ENCODE measurements at regions not wholly inside any gene's neighbourhood (a gene's known extent, or its start where the extent isn't known, plus 50 kb on each side); places are given as distances from the start of the nearest gene placed in this dataset.
"Not testable (repeated sequence)": the region's sequence is repeated elsewhere in the genome, so short reads cannot be mapped to it uniquely, and the experiment has no call there.

DNA sequence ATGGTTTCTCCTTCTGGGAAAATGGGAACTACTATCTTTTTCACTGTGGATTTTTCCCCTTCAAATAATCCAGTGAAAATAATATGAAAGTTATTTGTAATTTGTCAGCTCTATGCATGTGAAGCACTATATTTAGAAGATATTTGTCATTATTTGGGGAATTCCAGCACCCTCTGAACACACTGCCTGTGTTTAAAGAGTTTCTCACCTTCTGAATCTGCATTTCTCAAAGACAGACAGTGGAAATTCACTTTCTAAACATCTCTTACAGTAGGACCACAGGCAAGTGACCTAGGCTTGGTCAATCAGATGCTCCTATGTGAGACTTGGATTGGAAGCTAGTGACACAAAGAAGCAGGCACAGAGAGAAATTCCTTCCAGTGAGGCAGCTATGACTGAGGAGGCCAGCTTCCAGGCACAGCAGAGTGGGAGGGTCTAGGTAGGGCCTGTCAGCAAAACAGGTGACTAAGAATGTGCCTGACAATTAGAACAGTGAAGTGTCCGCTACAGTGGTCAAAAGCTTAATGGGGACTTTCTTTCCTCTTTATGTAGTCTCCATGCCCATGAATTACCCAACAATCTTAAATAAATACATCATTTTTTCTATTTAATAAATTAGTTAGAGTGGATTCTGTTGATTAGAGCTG lies 167.2 kb downstream of the HMHB1 start:
- Histone ChIP-seq H3K9ac (ENCODE audit: low read depth, low read length) (no peak overlapping the region), H3K4me3 (ENCODE audit: low read depth, low read length) (no peak overlapping the region), H3K4me1 (ENCODE audit: control insufficient read depth, insufficient read depth, low read length) (no peaks in the 10 kb centered on the region), H3K27me3 (ENCODE audit: control insufficient read depth, insufficient read depth, low read length) (no peaks in the 10 kb centered on the region), H3K27ac (ENCODE audit: low read depth, low read length) (no peak overlapping the region), H3K36me3 (ENCODE audit: control insufficient read depth, insufficient read depth, low read length) (no peaks in the 10 kb centered on the region), H3K9me3 (ENCODE audit: control insufficient read depth, insufficient read depth, low read length) (no peaks in the 10 kb centered on the region)

DNA sequence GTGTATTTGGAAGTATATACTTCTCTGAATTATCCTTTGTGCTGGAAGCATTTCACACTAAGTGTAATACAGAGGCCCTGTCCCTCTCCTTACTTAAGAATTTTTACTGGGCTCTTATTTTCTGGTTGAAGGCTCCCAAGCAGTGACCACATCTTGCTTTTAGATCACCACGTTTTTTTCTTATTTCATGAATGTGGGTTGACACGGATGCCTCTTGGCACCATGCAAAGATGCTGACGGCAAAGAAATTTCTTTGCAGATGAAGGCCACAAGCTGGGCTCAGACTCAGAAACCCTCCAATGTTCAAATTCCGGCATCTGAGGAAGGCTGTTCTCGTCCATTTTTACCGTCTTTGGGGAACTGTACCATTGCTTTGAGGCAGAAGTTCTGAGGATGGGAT lies 168.5 kb downstream of the HMHB1 start:
- H3K36me3 ChIP-seq (ENCODE audit: control insufficient read depth, insufficient read depth, low read length) = no peaks in the 10 kb centered on the region
- H3K9ac ChIP-seq (ENCODE audit: low read depth, low read length) = no peak overlapping the region
- no peaks in the 10 kb centered on the region for H3K27me3 ChIP-seq (ENCODE audit: control insufficient read depth, insufficient read depth, low read length)
- no peak overlapping the region for H3K27ac ChIP-seq (ENCODE audit: low read depth, low read length)
- H3K4me3 ChIP-seq (ENCODE audit: low read depth, low read length) = no peak overlapping the region
- H3K4me1 ChIP-seq (ENCODE audit: control insufficient read depth, insufficient read depth, low read length) = no peaks in the 10 kb centered on the region
- H3K9me3 ChIP-seq (ENCODE audit: control insufficient read depth, insufficient read depth, low read length) = no peaks in the 10 kb centered on the region

- not testable (repeated sequence) for H3K9me3 ChIP-seq (ENCODE audit: control insufficient read depth, insufficient read depth, low read length); H3K36me3 ChIP-seq (ENCODE audit: control insufficient read depth, insufficient read depth, low read length); H3K9ac ChIP-seq (ENCODE audit: low read depth, low read length); H3K27ac ChIP-seq (ENCODE audit: low read depth, low read length); H3K27me3 ChIP-seq (ENCODE audit: control insufficient read depth, insufficient read depth, low read length); H3K4me1 ChIP-seq (ENCODE audit: control insufficient read depth, insufficient read depth, low read length); H3K4me3 ChIP-seq (ENCODE audit: low read depth, low read length)
Measured at GRCh38 chr5:143982957-143983356, 171.0 kb downstream of the HMHB1 start.

DNA sequence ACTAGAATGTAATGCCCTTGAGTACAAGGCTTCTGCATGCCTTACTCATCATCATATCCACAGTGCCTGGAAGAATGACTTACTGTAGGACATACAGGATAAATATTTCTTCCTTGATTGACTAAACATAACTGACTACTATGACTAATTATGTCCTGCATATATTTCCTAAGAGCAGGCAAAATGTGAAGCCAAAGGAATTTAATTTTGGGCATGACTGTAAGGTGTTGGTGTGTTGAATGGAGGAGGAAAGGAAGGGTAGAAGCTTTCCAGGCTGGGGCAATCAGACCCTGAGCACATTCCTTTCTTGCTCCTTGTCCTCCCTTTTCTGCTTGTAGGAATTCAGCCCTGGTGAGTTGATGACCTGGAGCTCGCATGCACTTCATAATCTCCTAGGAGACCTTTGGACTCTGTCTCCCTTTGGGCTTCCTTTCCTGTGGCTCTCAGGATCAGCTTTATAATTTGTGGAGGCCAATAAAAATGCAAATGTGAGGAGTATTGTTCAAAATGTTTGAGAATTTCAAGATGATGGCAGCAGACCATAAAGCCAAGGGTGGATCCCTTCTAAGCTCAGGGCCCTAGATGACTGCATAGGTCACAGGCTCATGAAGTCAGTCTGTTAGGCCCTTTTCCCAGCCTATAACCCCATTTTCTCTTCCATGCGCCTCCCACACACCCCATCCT lies 174.0 kb downstream of the HMHB1 start:
- Histone ChIP-seq H3K27me3 (ENCODE audit: control insufficient read depth, insufficient read depth, low read length) (no peaks in the 10 kb centered on the region), H3K9me3 (ENCODE audit: control insufficient read depth, insufficient read depth, low read length) (no peaks in the 10 kb centered on the region), H3K4me1 (ENCODE audit: control insufficient read depth, insufficient read depth, low read length) (no peaks in the 10 kb centered on the region), H3K27ac (ENCODE audit: low read depth, low read length) (no peak overlapping the region), H3K36me3 (ENCODE audit: control insufficient read depth, insufficient read depth, low read length) (no peaks in the 10 kb centered on the region), H3K4me3 (ENCODE audit: low read depth, low read length) (no peak overlapping the region), H3K9ac (ENCODE audit: low read depth, low read length) (no peak overlapping the region)

GRCh38 chr5:143986516-143987212 lies 174.7 kb downstream of the HMHB1 start:
- Histone ChIP-seq H3K4me1 (ENCODE audit: control insufficient read depth, insufficient read depth, low read length) (no peaks in the 10 kb centered on the region), H3K27me3 (ENCODE audit: control insufficient read depth, insufficient read depth, low read length) (no peaks in the 10 kb centered on the region), H3K9ac (ENCODE audit: low read depth, low read length) (no peak overlapping the region), H3K9me3 (ENCODE audit: control insufficient read depth, insufficient read depth, low read length) (no peaks in the 10 kb centered on the region), H3K4me3 (ENCODE audit: low read depth, low read length) (no peak overlapping the region), H3K36me3 (ENCODE audit: control insufficient read depth, insufficient read depth, low read length) (no peaks in the 10 kb centered on the region), H3K27ac (ENCODE audit: low read depth, low read length) (no peak overlapping the region)

GRCh38 chr5:143987264-143987663 lies 175.3 kb downstream of the HMHB1 start:
- H3K27ac ChIP-seq (ENCODE audit: low read depth, low read length) = no peak overlapping the region
- no peaks in the 10 kb centered on the region for H3K9me3 ChIP-seq (ENCODE audit: control insufficient read depth, insufficient read depth, low read length)
- no peak overlapping the region for H3K9ac ChIP-seq (ENCODE audit: low read depth, low read length)
- no peaks in the 10 kb centered on the region for H3K4me1 ChIP-seq (ENCODE audit: control insufficient read depth, insufficient read depth, low read length)
- no peaks in the 10 kb centered on the region for H3K27me3 ChIP-seq (ENCODE audit: control insufficient read depth, insufficient read depth, low read length)
- H3K4me3 ChIP-seq (ENCODE audit: low read depth, low read length) = no peak overlapping the region
- H3K36me3 ChIP-seq (ENCODE audit: control insufficient read depth, insufficient read depth, low read length) = no peaks in the 10 kb centered on the region

- H3K27ac ChIP-seq (ENCODE audit: low read depth, low read length) = no peak overlapping the region
- H3K4me1 ChIP-seq (ENCODE audit: control insufficient read depth, insufficient read depth, low read length) = no peaks in the 10 kb centered on the region
- no peaks in the 10 kb centered on the region for H3K36me3 ChIP-seq (ENCODE audit: control insufficient read depth, insufficient read depth, low read length)
- no peaks in the 10 kb centered on the region for H3K9me3 ChIP-seq (ENCODE audit: control insufficient read depth, insufficient read depth, low read length)
- no peaks in the 10 kb centered on the region for H3K27me3 ChIP-seq (ENCODE audit: control insufficient read depth, insufficient read depth, low read length)
- H3K4me3 ChIP-seq (ENCODE audit: low read depth, low read length) = no peak overlapping the region
- no peak overlapping the region for H3K9ac ChIP-seq (ENCODE audit: low read depth, low read length)
Measured at GRCh38 chr5:143987751-143988560, 176.0 kb downstream of the HMHB1 start.

GRCh38 chr5:143992496-143992895 lies 178.0 kb downstream of the YIPF5 start:
- no peak overlapping the region for H3K27ac ChIP-seq (ENCODE audit: low read depth, low read length)
- H3K4me1 ChIP-seq (ENCODE audit: control insufficient read depth, insufficient read depth, low read length) = no peaks in the 10 kb centered on the region
- H3K9me3 ChIP-seq (ENCODE audit: control insufficient read depth, insufficient read depth, low read length) = no peaks in the 10 kb centered on the region
- no peaks in the 10 kb centered on the region for H3K27me3 ChIP-seq (ENCODE audit: control insufficient read depth, insufficient read depth, low read length)
- H3K36me3 ChIP-seq (ENCODE audit: control insufficient read depth, insufficient read depth, low read length) = no peaks in the 10 kb centered on the region
- H3K9ac ChIP-seq (ENCODE audit: low read depth, low read length) = no peak overlapping the region
- no peak overlapping the region for H3K4me3 ChIP-seq (ENCODE audit: low read depth, low read length)

GRCh38 chr5:144002876-144003275 lies 167.6 kb downstream of the YIPF5 start:
- Histone ChIP-seq H3K36me3 (ENCODE audit: control insufficient read depth, insufficient read depth, low read length) (no peaks in the 10 kb centered on the region), H3K4me3 (ENCODE audit: low read depth, low read length) (no peak overlapping the region), H3K27ac (ENCODE audit: low read depth, low read length) (no peak overlapping the region), H3K27me3 (ENCODE audit: control insufficient read depth, insufficient read depth, low read length) (no peaks in the 10 kb centered on the region), H3K9me3 (ENCODE audit: control insufficient read depth, insufficient read depth, low read length) (peaks cover 13% of the 10 kb centered on the region; the same call in 1 of the 2 replicates), H3K9ac (ENCODE audit: low read depth, low read length) (no peak overlapping the region), H3K4me1 (ENCODE audit: control insufficient read depth, insufficient read depth, low read length) (no peaks in the 10 kb centered on the region)

GRCh38 chr5:144003636-144004035 lies 166.8 kb downstream of the YIPF5 start:
- Histone ChIP-seq H3K4me3 (ENCODE audit: low read depth, low read length) (no peak overlapping the region), H3K9ac (ENCODE audit: low read depth, low read length) (no peak overlapping the region), H3K36me3 (ENCODE audit: control insufficient read depth, insufficient read depth, low read length) (no peaks in the 10 kb centered on the region), H3K9me3 (ENCODE audit: control insufficient read depth, insufficient read depth, low read length) (peaks cover 20% of the 10 kb centered on the region), H3K4me1 (ENCODE audit: control insufficient read depth, insufficient read depth, low read length) (no peaks in the 10 kb centered on the region), H3K27ac (ENCODE audit: low read depth, low read length) (no peak overlapping the region), H3K27me3 (ENCODE audit: control insufficient read depth, insufficient read depth, low read length) (no peaks in the 10 kb centered on the region)
